ENCODE measurements at regions not wholly inside any gene's neighbourhood (a gene's known extent, or its start where the extent isn't known, plus 50 kb on each side); places are given as distances from the start of the nearest gene placed in this dataset.

DNA sequence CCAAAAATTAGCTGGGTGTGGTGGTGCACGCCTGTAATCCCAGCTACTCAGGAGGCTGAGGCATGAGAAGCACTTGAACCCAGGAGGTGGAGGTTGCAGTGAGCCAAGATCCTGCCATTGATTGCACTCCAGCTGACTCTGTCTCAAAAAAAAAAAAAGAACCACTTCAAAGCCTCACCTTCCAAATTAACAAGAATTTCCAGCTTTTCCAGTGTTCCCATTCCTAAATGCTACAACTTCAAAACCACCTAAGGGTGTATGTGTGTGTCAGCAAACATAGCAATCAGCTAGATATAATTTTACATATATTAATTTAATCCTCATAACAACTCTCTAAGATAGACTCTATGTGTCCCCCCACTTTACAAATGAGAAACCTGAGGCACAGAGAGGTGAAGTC lies 512.5 kb upstream of the PROK2 start:
- H2BK12ac ChIP-seq (ENCODE audit: low read depth, low read length) = no peak overlapping the region
- H4K8ac ChIP-seq (ENCODE audit: extremely low read depth, insufficient read depth, low read length) = no peak overlapping the region
- H3K27me3 ChIP-seq (replicated peaks in 1 of 4; ENCODE audit: control insufficient read depth in 3 of 4, extremely low read depth in 1 of 4, insufficient read depth in 3 of 4, low read length in 3 of 4) = no peaks in the 10 kb centered on the region
- no peaks in the 10 kb centered on the region for H3K36me3 ChIP-seq (ENCODE audit: control insufficient read depth in 2 of 4, insufficient read depth in 4 of 4, low read length in 3 of 4)
- no peaks in the 10 kb centered on the region for H3K9me3 ChIP-seq (ENCODE audit: insufficient read depth in 2 of 2, low read depth in 1 of 2, low read length in 1 of 2)
- no peak overlapping the region for H3K9ac ChIP-seq (replicated peaks in 1 of 4; ENCODE audit: extremely low read depth in 1 of 4, low read depth in 3 of 4, low read length in 3 of 4)
- no peak overlapping the region for H3K4me3 ChIP-seq (ENCODE audit: extremely low read depth in 1 of 4, insufficient read depth in 2 of 4, low read depth in 3 of 4, low read length in 4 of 4)
- no peak overlapping the region for H3K18ac ChIP-seq (ENCODE audit: extremely low read depth, low read length)
- peaks cover 0 to 11% (median 3%) of the 10 kb centered on the region in 4 experiments; a peak in 4 of 7 replicates for H3K4me1 ChIP-seq (replicated peaks in 1 of 4; ENCODE audit: control insufficient read depth in 3 of 4, insufficient read depth in 4 of 4, low read length in 3 of 4)
- H2BK20ac ChIP-seq (ENCODE audit: low read length) = no peak overlapping the region
- no peaks in the 10 kb centered on the region for H3K23me2 ChIP-seq (ENCODE audit: low read depth, low read length)
- no peak overlapping the region for H3K56ac ChIP-seq (replicated peaks; ENCODE audit: insufficient read length, low read depth, low read length)
- no peak for FAIRE-seq
- H4K20me1 ChIP-seq (replicated peaks in 1 of 2; ENCODE audit: control insufficient read depth in 1 of 2, insufficient read depth in 2 of 2, low read length in 2 of 2) = no peaks in the 10 kb centered on the region
- H2BK15ac ChIP-seq (ENCODE audit: low read length) = no peak overlapping the region
- DNase-seq (ENCODE audit: low read depth in 1 of 2, low spot score in 2 of 2) = no peak
- H4K5ac ChIP-seq (ENCODE audit: insufficient read length, low read depth, low read length) = no peak overlapping the region
- H2BK5ac ChIP-seq (ENCODE audit: low read depth, low read length) = no peak overlapping the region
- no peak overlapping the region for H3K4ac ChIP-seq (replicated peaks; ENCODE audit: insufficient read length, low read depth, low read length)
- H3K79me2 ChIP-seq (ENCODE audit: control insufficient read depth in 1 of 2, insufficient read depth in 2 of 2, low read length in 2 of 2) = no peaks in the 10 kb centered on the region
- H2AK5ac ChIP-seq (ENCODE audit: low read depth, low read length) = no peak overlapping the region
- no peak overlapping the region for H2AFZ ChIP-seq (ENCODE audit: low read length)
- no peak overlapping the region for H3K4me2 ChIP-seq (ENCODE audit: insufficient read depth in 1 of 2, low read depth in 2 of 2, low read length in 2 of 2)
- no peak overlapping the region for H3K14ac ChIP-seq (ENCODE audit: insufficient read length)
- H2BK120ac ChIP-seq (replicated peaks; ENCODE audit: low read depth, low read length) = no peak overlapping the region
- peaks cover 2% of the 10 kb centered on the region; the same call in 1 of the 2 replicates for H3K79me1 ChIP-seq (ENCODE audit: low read depth, low read length)
- H3K23ac ChIP-seq (ENCODE audit: insufficient read length) = no peak overlapping the region
- H3K27ac ChIP-seq (ENCODE audit: low read depth, low read length) = no peak overlapping the region
- 100% methylated on average over 1 of the region's 1 CpG; no CpG with 5 or more reads in 1 of the 2 experiments for WGBS, 2 experiments (ENCODE audit: extremely low coverage in 1 of 2, insufficient coverage in 1 of 2, insufficient read length in 1 of 2, insufficient replicate concordance in 2 of 2, low coverage in 1 of 2, low lambda C conversion rate in 2 of 2, missing lambda C conversion rate in 1 of 2)
- H4K91ac ChIP-seq (replicated peaks; ENCODE audit: insufficient read length, low read length) = no peak overlapping the region
- POLR2A ChIA-PET (ENCODE audit: partially characterized antibody) = no interaction called here
- CTCF ChIA-PET (ENCODE audit: partially characterized antibody) = no interaction called here
- TF ChIP-seq, protein P1, sequence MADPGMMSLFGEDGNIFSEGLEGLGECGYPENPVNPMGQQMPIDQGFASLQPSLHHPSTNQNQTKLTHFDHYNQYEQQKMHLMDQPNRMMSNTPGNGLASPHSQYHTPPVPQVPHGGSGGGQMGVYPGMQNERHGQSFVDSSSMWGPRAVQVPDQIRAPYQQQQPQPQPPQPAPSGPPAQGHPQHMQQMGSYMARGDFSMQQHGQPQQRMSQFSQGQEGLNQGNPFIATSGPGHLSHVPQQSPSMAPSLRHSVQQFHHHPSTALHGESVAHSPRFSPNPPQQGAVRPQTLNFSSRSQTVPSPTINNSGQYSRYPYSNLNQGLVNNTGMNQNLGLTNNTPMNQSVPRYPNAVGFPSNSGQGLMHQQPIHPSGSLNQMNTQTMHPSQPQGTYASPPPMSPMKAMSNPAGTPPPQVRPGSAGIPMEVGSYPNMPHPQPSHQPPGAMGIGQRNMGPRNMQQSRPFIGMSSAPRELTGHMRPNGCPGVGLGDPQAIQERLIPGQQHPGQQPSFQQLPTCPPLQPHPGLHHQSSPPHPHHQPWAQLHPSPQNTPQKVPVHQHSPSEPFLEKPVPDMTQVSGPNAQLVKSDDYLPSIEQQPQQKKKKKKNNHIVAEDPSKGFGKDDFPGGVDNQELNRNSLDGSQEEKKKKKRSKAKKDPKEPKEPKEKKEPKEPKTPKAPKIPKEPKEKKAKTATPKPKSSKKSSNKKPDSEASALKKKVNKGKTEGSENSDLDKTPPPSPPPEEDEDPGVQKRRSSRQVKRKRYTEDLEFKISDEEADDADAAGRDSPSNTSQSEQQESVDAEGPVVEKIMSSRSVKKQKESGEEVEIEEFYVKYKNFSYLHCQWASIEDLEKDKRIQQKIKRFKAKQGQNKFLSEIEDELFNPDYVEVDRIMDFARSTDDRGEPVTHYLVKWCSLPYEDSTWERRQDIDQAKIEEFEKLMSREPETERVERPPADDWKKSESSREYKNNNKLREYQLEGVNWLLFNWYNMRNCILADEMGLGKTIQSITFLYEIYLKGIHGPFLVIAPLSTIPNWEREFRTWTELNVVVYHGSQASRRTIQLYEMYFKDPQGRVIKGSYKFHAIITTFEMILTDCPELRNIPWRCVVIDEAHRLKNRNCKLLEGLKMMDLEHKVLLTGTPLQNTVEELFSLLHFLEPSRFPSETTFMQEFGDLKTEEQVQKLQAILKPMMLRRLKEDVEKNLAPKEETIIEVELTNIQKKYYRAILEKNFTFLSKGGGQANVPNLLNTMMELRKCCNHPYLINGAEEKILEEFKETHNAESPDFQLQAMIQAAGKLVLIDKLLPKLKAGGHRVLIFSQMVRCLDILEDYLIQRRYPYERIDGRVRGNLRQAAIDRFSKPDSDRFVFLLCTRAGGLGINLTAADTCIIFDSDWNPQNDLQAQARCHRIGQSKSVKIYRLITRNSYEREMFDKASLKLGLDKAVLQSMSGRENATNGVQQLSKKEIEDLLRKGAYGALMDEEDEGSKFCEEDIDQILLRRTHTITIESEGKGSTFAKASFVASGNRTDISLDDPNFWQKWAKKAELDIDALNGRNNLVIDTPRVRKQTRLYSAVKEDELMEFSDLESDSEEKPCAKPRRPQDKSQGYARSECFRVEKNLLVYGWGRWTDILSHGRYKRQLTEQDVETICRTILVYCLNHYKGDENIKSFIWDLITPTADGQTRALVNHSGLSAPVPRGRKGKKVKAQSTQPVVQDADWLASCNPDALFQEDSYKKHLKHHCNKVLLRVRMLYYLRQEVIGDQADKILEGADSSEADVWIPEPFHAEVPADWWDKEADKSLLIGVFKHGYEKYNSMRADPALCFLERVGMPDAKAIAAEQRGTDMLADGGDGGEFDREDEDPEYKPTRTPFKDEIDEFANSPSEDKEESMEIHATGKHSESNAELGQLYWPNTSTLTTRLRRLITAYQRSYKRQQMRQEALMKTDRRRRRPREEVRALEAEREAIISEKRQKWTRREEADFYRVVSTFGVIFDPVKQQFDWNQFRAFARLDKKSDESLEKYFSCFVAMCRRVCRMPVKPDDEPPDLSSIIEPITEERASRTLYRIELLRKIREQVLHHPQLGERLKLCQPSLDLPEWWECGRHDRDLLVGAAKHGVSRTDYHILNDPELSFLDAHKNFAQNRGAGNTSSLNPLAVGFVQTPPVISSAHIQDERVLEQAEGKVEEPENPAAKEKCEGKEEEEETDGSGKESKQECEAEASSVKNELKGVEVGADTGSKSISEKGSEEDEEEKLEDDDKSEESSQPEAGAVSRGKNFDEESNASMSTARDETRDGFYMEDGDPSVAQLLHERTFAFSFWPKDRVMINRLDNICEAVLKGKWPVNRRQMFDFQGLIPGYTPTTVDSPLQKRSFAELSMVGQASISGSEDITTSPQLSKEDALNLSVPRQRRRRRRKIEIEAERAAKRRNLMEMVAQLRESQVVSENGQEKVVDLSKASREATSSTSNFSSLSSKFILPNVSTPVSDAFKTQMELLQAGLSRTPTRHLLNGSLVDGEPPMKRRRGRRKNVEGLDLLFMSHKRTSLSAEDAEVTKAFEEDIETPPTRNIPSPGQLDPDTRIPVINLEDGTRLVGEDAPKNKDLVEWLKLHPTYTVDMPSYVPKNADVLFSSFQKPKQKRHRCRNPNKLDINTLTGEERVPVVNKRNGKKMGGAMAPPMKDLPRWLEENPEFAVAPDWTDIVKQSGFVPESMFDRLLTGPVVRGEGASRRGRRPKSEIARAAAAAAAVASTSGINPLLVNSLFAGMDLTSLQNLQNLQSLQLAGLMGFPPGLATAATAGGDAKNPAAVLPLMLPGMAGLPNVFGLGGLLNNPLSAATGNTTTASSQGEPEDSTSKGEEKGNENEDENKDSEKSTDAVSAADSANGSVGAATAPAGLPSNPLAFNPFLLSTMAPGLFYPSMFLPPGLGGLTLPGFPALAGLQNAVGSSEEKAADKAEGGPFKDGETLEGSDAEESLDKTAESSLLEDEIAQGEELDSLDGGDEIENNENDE (IDR thresholded peaks at IDR 0.05; ENCODE audit: insufficient replicate concordance, low read length) = no peak

All from H1 (cell line).